ENCODE measurements at regions not wholly inside any gene's neighbourhood (a gene's known extent, or its start where the extent isn't known, plus 50 kb on each side); places are given as distances from the start of the nearest gene placed in this dataset.
"Not testable (repeated sequence)": the region's sequence is repeated elsewhere in the genome, so short reads cannot be mapped to it uniquely, and the experiment has no call there.

DNA sequence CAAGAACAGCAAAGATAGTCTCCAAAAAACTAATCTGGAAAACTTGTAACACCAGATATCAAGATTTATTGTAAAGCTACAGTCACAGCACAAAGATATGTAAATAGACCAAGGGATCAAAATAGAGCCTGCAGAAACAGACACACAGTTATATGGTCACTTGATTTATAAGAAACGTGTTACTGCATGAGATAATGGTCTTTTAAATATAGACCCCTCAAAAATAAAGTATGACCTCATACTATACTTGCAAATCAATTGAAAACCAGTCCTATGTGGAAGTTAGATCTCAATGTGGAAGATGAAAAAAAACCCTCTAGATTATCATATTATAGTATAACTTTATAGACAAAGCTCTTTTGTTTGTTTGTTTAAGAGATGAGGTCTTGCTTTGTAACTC, 247.3 kb upstream of the CNR1 start:
- Histone ChIP-seq H2AK5ac (ENCODE audit: low read length) (no peak overlapping the region), H3K27ac (ENCODE audit: low read depth, low read length) (no peak overlapping the region), H3K4ac (ENCODE audit: low read depth, low read length) (no peak overlapping the region), H3K4me3 (ENCODE audit: low read length) (no peak overlapping the region), H2BK5ac (ENCODE audit: low read length) (no peak overlapping the region), H3K18ac (ENCODE audit: low read length) (no peak overlapping the region), H2BK120ac (ENCODE audit: low read depth, low read length) (no peak overlapping the region), H3K27me3 (ENCODE audit: insufficient read depth, low read length, poor library complexity) (no peaks in the 10 kb centered on the region), H3K79me2 (ENCODE audit: control insufficient read depth, insufficient read depth, low read length) (no peaks in the 10 kb centered on the region), H3K23ac (ENCODE audit: low read length) (no peak overlapping the region), H4K5ac (ENCODE audit: low read length) (no peak overlapping the region), H2BK15ac (replicated peaks; ENCODE audit: low read depth) (no peak overlapping the region), H4K8ac (ENCODE audit: low read depth, low read length) (no peak overlapping the region), H3K36me3 (ENCODE audit: control insufficient read depth, insufficient read depth, low read length) (no peaks in the 10 kb centered on the region), H3K56ac (ENCODE audit: low read length) (no peak overlapping the region), H3K4me1 (ENCODE audit: control insufficient read depth, low read depth, low read length) (no peaks in the 10 kb centered on the region), H3K79me1 (ENCODE audit: low read length) (no peaks in the 10 kb centered on the region), H3K9ac (ENCODE audit: low read length) (no peak overlapping the region), H3K4me2 (ENCODE audit: low read length) (no peak overlapping the region)
- DNase-seq: no peak
- no CpG with 5 or more reads among the region's 1 CpG for WGBS (ENCODE audit: extremely low coverage, insufficient coverage, low lambda C conversion rate)

DNA sequence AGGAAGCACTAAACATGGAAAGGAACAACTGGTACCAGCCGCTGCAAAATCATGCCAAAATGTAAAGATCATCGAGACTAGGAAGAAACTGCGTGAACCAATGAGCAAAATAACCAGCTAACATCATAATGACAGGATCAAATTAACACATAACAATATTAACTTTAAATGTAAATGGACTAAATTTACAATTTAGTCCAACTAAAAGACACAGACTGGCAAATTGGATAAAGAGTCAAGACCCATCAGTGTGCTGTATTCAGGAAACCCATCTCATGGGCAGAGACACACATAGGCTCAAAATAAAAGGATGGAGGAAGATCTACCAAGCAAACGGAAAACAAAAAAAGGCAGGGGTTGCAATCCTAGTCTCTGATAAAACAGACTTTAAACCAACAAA, 242.2 kb upstream of the CNR1 start:
- H4K5ac ChIP-seq (ENCODE audit: low read length); H3K27ac ChIP-seq (ENCODE audit: low read depth, low read length); DNase-seq; H2AK5ac ChIP-seq (ENCODE audit: low read length); H2BK15ac ChIP-seq (replicated peaks; ENCODE audit: low read depth); H3K23ac ChIP-seq (ENCODE audit: low read length); H2BK5ac ChIP-seq (ENCODE audit: low read length); H3K27me3 ChIP-seq (ENCODE audit: insufficient read depth, low read length, poor library complexity); H3K4ac ChIP-seq (ENCODE audit: low read depth, low read length); H3K4me2 ChIP-seq (ENCODE audit: low read length); H3K79me1 ChIP-seq (ENCODE audit: low read length); H3K56ac ChIP-seq (ENCODE audit: low read length); H3K36me3 ChIP-seq (ENCODE audit: control insufficient read depth, insufficient read depth, low read length); H3K4me3 ChIP-seq (ENCODE audit: low read length); H4K8ac ChIP-seq (ENCODE audit: low read depth, low read length); H3K9ac ChIP-seq (ENCODE audit: low read length); H3K4me1 ChIP-seq (ENCODE audit: control insufficient read depth, low read depth, low read length); H3K18ac ChIP-seq (ENCODE audit: low read length); H2BK120ac ChIP-seq (ENCODE audit: low read depth, low read length); H3K79me2 ChIP-seq (ENCODE audit: control insufficient read depth, insufficient read depth, low read length): not testable (repeated sequence)
- WGBS (ENCODE audit: extremely low coverage, insufficient coverage, low lambda C conversion rate): no CpG with 5 or more reads among the region's 4 CpGs

DNA sequence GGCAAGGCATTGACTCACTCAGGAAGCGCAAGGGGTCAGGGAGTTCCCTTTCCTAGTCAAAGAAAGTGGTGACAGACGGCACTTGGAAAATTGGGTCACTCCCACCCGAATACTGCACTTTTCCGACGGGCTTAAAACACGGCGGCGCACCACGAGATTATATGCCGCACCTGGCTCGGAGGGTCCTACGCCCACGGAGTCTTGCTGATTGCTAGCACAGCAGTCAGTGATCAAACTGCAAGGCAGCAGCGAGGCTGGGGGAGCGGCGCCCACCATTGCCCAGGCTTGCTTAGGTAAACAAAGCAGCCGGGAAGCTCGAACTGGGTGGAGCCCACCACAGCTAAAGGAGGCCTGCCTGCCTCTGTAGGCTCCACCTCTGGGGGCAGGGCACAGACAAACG, 240.5 kb upstream of the CNR1 start:
- H2BK5ac ChIP-seq (ENCODE audit: low read length); H3K36me3 ChIP-seq (ENCODE audit: control insufficient read depth, insufficient read depth, low read length); H3K79me1 ChIP-seq (ENCODE audit: low read length); H3K4ac ChIP-seq (ENCODE audit: low read depth, low read length); H3K18ac ChIP-seq (ENCODE audit: low read length); H2AK5ac ChIP-seq (ENCODE audit: low read length); H4K8ac ChIP-seq (ENCODE audit: low read depth, low read length); H2BK120ac ChIP-seq (ENCODE audit: low read depth, low read length); H3K79me2 ChIP-seq (ENCODE audit: control insufficient read depth, insufficient read depth, low read length); H4K5ac ChIP-seq (ENCODE audit: low read length); H3K4me3 ChIP-seq (ENCODE audit: low read length); H3K27ac ChIP-seq (ENCODE audit: low read depth, low read length); DNase-seq; H3K4me1 ChIP-seq (ENCODE audit: control insufficient read depth, low read depth, low read length); H2BK15ac ChIP-seq (replicated peaks; ENCODE audit: low read depth); H3K4me2 ChIP-seq (ENCODE audit: low read length); H3K9ac ChIP-seq (ENCODE audit: low read length); H3K23ac ChIP-seq (ENCODE audit: low read length); H3K27me3 ChIP-seq (ENCODE audit: insufficient read depth, low read length, poor library complexity): not testable (repeated sequence)
- H3K56ac ChIP-seq (ENCODE audit: low read length): peak overlapping the region; percentile 78
- no CpG with 5 or more reads among the region's 19 CpGs for WGBS (ENCODE audit: extremely low coverage, insufficient coverage, low lambda C conversion rate)

DNA sequence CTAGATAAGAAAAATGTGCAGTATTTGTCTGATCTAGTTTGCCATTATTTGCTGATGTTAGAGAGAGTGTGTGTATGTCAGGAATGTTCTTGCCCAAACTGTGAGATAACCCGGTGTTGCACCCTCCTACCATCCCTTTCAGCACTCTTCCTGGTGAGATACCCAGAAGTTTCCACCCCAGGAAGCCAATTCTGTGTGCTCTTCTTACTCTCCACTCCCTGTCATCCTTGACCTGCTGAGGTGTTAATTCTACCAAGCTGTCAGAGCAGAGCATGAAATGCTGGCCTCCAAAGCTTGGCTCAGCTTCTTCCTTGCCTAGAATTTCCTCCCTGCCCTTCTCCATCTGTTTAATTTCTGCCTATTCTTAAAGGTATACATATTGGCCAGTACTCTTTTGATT, 237.3 kb upstream of the CNR1 start:
- Histone ChIP-seq H2BK15ac (replicated peaks; ENCODE audit: low read depth) (no peak overlapping the region), H3K56ac (ENCODE audit: low read length) (no peak overlapping the region), H3K36me3 (ENCODE audit: control insufficient read depth, insufficient read depth, low read length) (no peaks in the 10 kb centered on the region), H2AK5ac (ENCODE audit: low read length) (no peak overlapping the region), H3K79me1 (ENCODE audit: low read length) (no peaks in the 10 kb centered on the region), H3K4me1 (ENCODE audit: control insufficient read depth, low read depth, low read length) (no peaks in the 10 kb centered on the region), H3K23ac (ENCODE audit: low read length) (no peak overlapping the region), H3K4me2 (ENCODE audit: low read length) (no peak overlapping the region), H4K5ac (ENCODE audit: low read length) (no peak overlapping the region), H3K27me3 (ENCODE audit: insufficient read depth, low read length, poor library complexity) (no peaks in the 10 kb centered on the region), H3K18ac (ENCODE audit: low read length) (no peak overlapping the region), H3K79me2 (ENCODE audit: control insufficient read depth, insufficient read depth, low read length) (no peaks in the 10 kb centered on the region), H2BK120ac (ENCODE audit: low read depth, low read length) (no peak overlapping the region), H4K8ac (ENCODE audit: low read depth, low read length) (no peak overlapping the region), H3K9ac (ENCODE audit: low read length) (no peak overlapping the region), H3K4me3 (ENCODE audit: low read length) (no peak overlapping the region), H3K4ac (ENCODE audit: low read depth, low read length) (no peak overlapping the region), H2BK5ac (ENCODE audit: low read length) (no peak overlapping the region), H3K27ac (ENCODE audit: low read depth, low read length) (no peak overlapping the region)
- DNase-seq: no peak
- WGBS (ENCODE audit: extremely low coverage, insufficient coverage, low lambda C conversion rate): no CpG with 5 or more reads among the region's 1 CpG

DNA sequence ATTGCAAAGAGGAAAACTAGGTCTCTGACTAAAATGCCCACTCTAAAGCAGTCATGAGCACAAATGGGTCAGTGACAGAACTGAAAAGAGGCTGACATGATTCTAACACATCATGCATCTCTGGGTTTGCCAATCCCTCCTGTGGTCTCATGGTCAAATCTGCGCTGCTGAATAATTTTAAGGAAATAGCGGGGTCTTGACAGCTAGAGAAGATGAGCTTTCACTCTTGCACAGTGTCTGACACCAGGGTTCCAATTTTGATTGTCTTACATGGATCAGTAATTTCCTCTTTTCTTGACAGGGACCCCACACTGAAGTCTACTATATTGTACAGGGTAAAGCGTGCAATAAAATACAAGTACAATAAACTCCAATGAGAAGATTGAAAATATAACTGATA, 236.8 kb upstream of the CNR1 start:
- Histone ChIP-seq H3K79me1 (ENCODE audit: low read length) (no peaks in the 10 kb centered on the region), H2BK5ac (ENCODE audit: low read length) (no peak overlapping the region), H3K23ac (ENCODE audit: low read length) (no peak overlapping the region), H2BK15ac (replicated peaks; ENCODE audit: low read depth) (no peak overlapping the region), H3K79me2 (ENCODE audit: control insufficient read depth, insufficient read depth, low read length) (no peaks in the 10 kb centered on the region), H4K5ac (ENCODE audit: low read length) (no peak overlapping the region), H3K4ac (ENCODE audit: low read depth, low read length) (no peak overlapping the region), H3K36me3 (ENCODE audit: control insufficient read depth, insufficient read depth, low read length) (no peaks in the 10 kb centered on the region), H2BK120ac (ENCODE audit: low read depth, low read length) (no peak overlapping the region), H3K4me1 (ENCODE audit: control insufficient read depth, low read depth, low read length) (no peaks in the 10 kb centered on the region), H3K56ac (ENCODE audit: low read length) (no peak overlapping the region), H3K9ac (ENCODE audit: low read length) (no peak overlapping the region), H2AK5ac (ENCODE audit: low read length) (no peak overlapping the region), H3K18ac (ENCODE audit: low read length) (no peak overlapping the region), H3K27ac (ENCODE audit: low read depth, low read length) (no peak overlapping the region), H4K8ac (ENCODE audit: low read depth, low read length) (no peak overlapping the region), H3K4me3 (ENCODE audit: low read length) (no peak overlapping the region), H3K4me2 (ENCODE audit: low read length) (no peak overlapping the region), H3K27me3 (ENCODE audit: insufficient read depth, low read length, poor library complexity) (no peaks in the 10 kb centered on the region)
- no peak for DNase-seq
- no CpG with 5 or more reads among the region's 3 CpGs for WGBS (ENCODE audit: extremely low coverage, insufficient coverage, low lambda C conversion rate)

DNA sequence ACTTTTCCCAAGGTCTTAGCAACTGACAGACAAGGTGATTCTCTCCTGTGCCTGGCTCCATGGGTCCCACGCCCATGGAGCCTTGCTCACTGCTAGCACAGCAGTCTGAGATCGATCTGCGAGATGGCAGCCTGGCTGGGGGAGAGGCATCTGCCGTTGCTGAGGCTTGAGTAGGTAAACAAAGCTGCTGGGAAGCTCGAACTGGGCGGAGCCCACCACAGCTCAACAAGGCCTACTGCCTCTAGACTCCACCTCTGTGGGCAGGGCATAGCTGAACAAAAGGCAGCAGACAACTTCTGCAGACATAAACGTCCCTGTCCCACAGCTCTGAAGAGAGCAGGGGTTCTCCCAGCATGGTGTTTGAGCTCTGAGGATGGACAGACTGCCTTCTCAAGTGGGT, 224.9 kb upstream of the CNR1 start:
- not testable (repeated sequence) for H3K36me3 ChIP-seq (ENCODE audit: control insufficient read depth, insufficient read depth, low read length); H3K18ac ChIP-seq (ENCODE audit: low read length); H4K5ac ChIP-seq (ENCODE audit: low read length); H2BK120ac ChIP-seq (ENCODE audit: low read depth, low read length); H3K4me1 ChIP-seq (ENCODE audit: control insufficient read depth, low read depth, low read length); H3K4me2 ChIP-seq (ENCODE audit: low read length); DNase-seq; H3K27ac ChIP-seq (ENCODE audit: low read depth, low read length); H3K79me2 ChIP-seq (ENCODE audit: control insufficient read depth, insufficient read depth, low read length); H3K9ac ChIP-seq (ENCODE audit: low read length); H3K23ac ChIP-seq (ENCODE audit: low read length); H4K8ac ChIP-seq (ENCODE audit: low read depth, low read length); H2BK15ac ChIP-seq (replicated peaks; ENCODE audit: low read depth); H3K4ac ChIP-seq (ENCODE audit: low read depth, low read length); H2BK5ac ChIP-seq (ENCODE audit: low read length); H3K27me3 ChIP-seq (ENCODE audit: insufficient read depth, low read length, poor library complexity); H2AK5ac ChIP-seq (ENCODE audit: low read length); H3K79me1 ChIP-seq (ENCODE audit: low read length); H3K4me3 ChIP-seq (ENCODE audit: low read length); H3K56ac ChIP-seq (ENCODE audit: low read length)
- WGBS (ENCODE audit: extremely low coverage, insufficient coverage, low lambda C conversion rate): no CpG with 5 or more reads among the region's 7 CpGs
